HCT116 (cell line): ENCODE measurements at regions not wholly inside any gene's neighbourhood (a gene's known extent, or its start where the extent isn't known, plus 50 kb on each side); places are given as distances from the start of the nearest gene placed in this dataset.

ENCODE experiments used
- ATAC-seq: fragments of 200-7000 bp; cut with Tn5 transposase; 2 replicates; pipeline ENCODE4 v1.9.1; 2020; ENCODE audit warnings: mild to moderate bottlenecking, moderate library complexity
- BruUV-seq: library from RNA; stranded (reverse); fragments of 400-500 nt; replicated peaks from 2 replicates; lab custom pipeline; 2021; lab: Mats Ljungman, UMichigan
- CTCF ChIA-PET: fragments of 300-600 bp; sonication (Branson Sonifier 250); formaldehyde crosslinking; loops from one replicate; lab custom pipeline; 2021; ENCODE audit warnings: antibody characterized with exemption; lab: Charles Lee
- POLR2A ChIA-PET: fragments of 300-600, 350-600 bp; sonication (Branson Sonifier 250); formaldehyde crosslinking; loops from one replicate; lab custom pipeline; 2021; ENCODE audit warnings: antibody characterized with exemption; lab: Charles Lee
- RAD21 ChIA-PET, 2 experiments: fragments of 300-600 bp; sonication (Branson Sonifier 250); formaldehyde crosslinking; loops; one replicate each; lab custom pipeline; 2023; ENCODE audit warnings: low total read pairs in 2 of 2; ENCODE audit not compliant: uncharacterized antibody in 2 of 2, unreplicated experiment in 2 of 2, low non-redundant PET in 1 of 2; lab: Charles Lee
- DNase-seq: peaks from one replicate; pipeline ENCODE4 v3.0.0-alpha.2; 2010; ENCODE audit warnings: low read depth, low spot score
- H2AFZ ChIP-seq: fragments of 200-600 bp; shearing (Covaris generic), sonication (generic); 2 replicates; pipeline ENCODE4 v1.6.1; 2017; ENCODE audit warnings: low read depth, mixed run types, mixed read lengths, antibody characterized with exemption, low read length; ENCODE audit not compliant: poor library complexity, severe bottlenecking
- H3K27ac ChIP-seq: 2 replicates; pipeline ENCODE4 v1.5.1; 2012; ENCODE audit warnings: low read depth, low read length
- H3K27me3 ChIP-seq: fragments of 200-600 bp; sonication (generic); 2 replicates; pipeline ENCODE4 v1.6.1; 2016; ENCODE audit warnings: mixed run types, low read length, mixed read lengths; ENCODE audit not compliant: insufficient read depth
- H3K36me3 ChIP-seq, 2 experiments: fragments of 200-500 bp in 1 of 2; fragments of 200-600 bp in 1 of 2; sonication (Bioruptor generic) in 1 of 2; sonication (generic) in 1 of 2; 2 replicates each; pipeline versions ENCODE4 v1.5.1 to v1.6.1; 2014 to 2016; ENCODE audit warnings: low read length in 2 of 2, inconsistent platforms in 1 of 2, mixed read lengths in 1 of 2, mixed run types in 1 of 2; ENCODE audit not compliant: insufficient read depth in 2 of 2, control insufficient read depth in 1 of 2
- H3K4me1 ChIP-seq, 2 experiments: fragments of 200-600 bp in 1 of 2; sonication (generic) in 1 of 2; 2 replicates each; pipeline versions ENCODE4 v1.5.1 to v1.6.1; 2012 to 2017; ENCODE audit warnings: low read length in 2 of 2, inconsistent platforms in 1 of 2, mild to moderate bottlenecking in 1 of 2, mixed read lengths in 1 of 2, mixed run types in 1 of 2, moderate library complexity in 1 of 2; ENCODE audit not compliant: insufficient read depth in 2 of 2, control insufficient read depth in 1 of 2
- H3K4me2 ChIP-seq: fragments of 200-600 bp; sonication (generic); 2 replicates; pipeline ENCODE4 v1.6.1; 2017; ENCODE audit warnings: mixed run types, low read length, mixed read lengths
- H3K4me3 ChIP-seq, 2 experiments: fragments of 200-600 bp in 1 of 2; sonication (generic) in 1 of 2; replicated peaks in 1 of 2; 2 replicates each; pipeline ENCODE4 v1.5.1; 2011 to 2016; ENCODE audit warnings: low read length in 2 of 2, control low read depth in 1 of 2, low read depth in 1 of 2, mild to moderate bottlenecking in 1 of 2, mixed read lengths in 1 of 2, mixed run types in 1 of 2
- H3K79me2 ChIP-seq: fragments of 200-600 bp; sonication (generic); 2 replicates; pipeline ENCODE4 v1.6.1; 2017; ENCODE audit warnings: mild to moderate bottlenecking, mixed run types, low read length, moderate library complexity, mixed read lengths; ENCODE audit not compliant: insufficient read depth
- H3K9ac ChIP-seq: fragments of 200-600 bp; sonication (generic); 2 replicates; pipeline ENCODE4 v1.6.1; 2016; ENCODE audit warnings: low read length, mixed read lengths
- H3K9me2 ChIP-seq: fragments of 200-600 bp; sonication (generic), shearing (Covaris generic); 2 replicates; pipeline ENCODE4 v1.6.1; 2017; ENCODE audit warnings: mixed run types, mild to moderate bottlenecking, moderate library complexity; ENCODE audit not compliant: insufficient read depth
- H3K9me3 ChIP-seq, 2 experiments: fragments of 200-500 bp in 1 of 2; fragments of 200-600 bp in 1 of 2; sonication (Bioruptor generic) in 1 of 2; sonication (generic) in 1 of 2; 2 replicates each; pipeline ENCODE4 v1.6.1; 2014 to 2017; ENCODE audit warnings: low read length in 2 of 2, mixed read lengths in 2 of 2, inconsistent platforms in 1 of 2, low read depth in 1 of 2, mild to moderate bottlenecking in 1 of 2, mixed run types in 1 of 2, moderate library complexity in 1 of 2; ENCODE audit not compliant: control insufficient read depth in 1 of 2, insufficient read depth in 1 of 2
- H4K20me1 ChIP-seq: fragments of 200-600 bp; sonication (generic), shearing (Covaris generic); 2 replicates; pipeline ENCODE4 v1.6.1; 2017; ENCODE audit warnings: mixed run types, mild to moderate bottlenecking, moderate library complexity; ENCODE audit not compliant: insufficient read depth
- CBX3 ChIP-seq: IDR thresholded peaks from 2 replicates; pipeline ENCODE4 v1.6.1; 2012; ENCODE audit warnings: low read depth
- CEBPB ChIP-seq: IDR thresholded peaks from 2 replicates; pipeline ENCODE4 v1.6.1; 2012; ENCODE audit warnings: low read depth
- EZH2 ChIP-seq: fragments of 200-600 bp; sonication (generic); IDR thresholded peaks from 2 replicates; pipeline ENCODE4 v1.6.1; 2017; ENCODE audit warnings: antibody characterized with exemption, mixed run types
- FOSL1 ChIP-seq: IDR thresholded peaks from 2 replicates; pipeline ENCODE4 v1.6.1; 2012; ENCODE audit warnings: low read depth
- JUND ChIP-seq: IDR thresholded peaks from 2 replicates; pipeline ENCODE4 v1.6.1; 2012
- MAX ChIP-seq: IDR thresholded peaks from 2 replicates; pipeline ENCODE4 v1.6.1; 2012
- POLR2A ChIP-seq: IDR thresholded peaks from 2 replicates; pipeline ENCODE4 v1.7.0; 2011; ENCODE audit warnings: borderline replicate concordance; ENCODE audit not compliant: insufficient read depth, insufficient read length; ENCODE audit errors: extremely low read depth
- POLR2AphosphoS5 ChIP-seq: IDR thresholded peaks from 2 replicates; pipeline ENCODE4 v1.6.1; 2011; ENCODE audit warnings: mild to moderate bottlenecking, low read depth, low read length, moderate library complexity
- RAD21 ChIP-seq: IDR thresholded peaks from 2 replicates; pipeline ENCODE4 v1.6.1; 2012; ENCODE audit warnings: low read depth, mild to moderate bottlenecking
- SIN3A ChIP-seq: IDR thresholded peaks from 2 replicates; pipeline ENCODE4 v1.6.1; 2012; ENCODE audit warnings: low read depth
- SP1 ChIP-seq: IDR thresholded peaks from 2 replicates; pipeline ENCODE4 v1.6.1; 2012; ENCODE audit warnings: low read depth
- YY1 ChIP-seq: IDR thresholded peaks from 2 replicates; pipeline ENCODE4 v1.6.1; 2011; ENCODE audit warnings: low read length, low read depth, moderate library complexity, mild to moderate bottlenecking; ENCODE audit not compliant: insufficient replicate concordance; ENCODE audit errors: extremely low read depth
- ZFX ChIP-seq: fragments of 450-650 bp; IDR thresholded peaks from 2 replicates; pipeline ENCODE4 v1.6.1; 2017
- intact Hi-C: fragments of 100-400 bp; cut with micrococcal nuclease; formaldehyde crosslinking; loops from 2 replicates; pipeline ENCODE4 v1.10.0; 2022
- TF ChIP-seq, protein P1 (sequence below), 3 experiments: fragments of 200-600 bp in 1 of 3; sonication (generic) in 1 of 3; IDR thresholded peaks in 2 of 3; conservative IDR thresholded peaks in 1 of 3; 2 replicates each; pipeline ENCODE4 v1.5.1; 2012 to 2017; ENCODE audit warnings: low read depth in 2 of 3, low read length in 2 of 3, antibody characterized with exemption in 1 of 3, borderline replicate concordance in 1 of 3, control low read depth in 1 of 3, mild to moderate bottlenecking in 1 of 3, mixed read lengths in 1 of 3, mixed run types in 1 of 3, moderate library complexity in 1 of 3; ENCODE audit not compliant: insufficient read depth in 1 of 3
- TF ChIP-seq, protein P2 (sequence below): IDR thresholded peaks from 2 replicates; pipeline ENCODE4 v1.6.1; 2012; ENCODE audit warnings: low read depth

DNA sequence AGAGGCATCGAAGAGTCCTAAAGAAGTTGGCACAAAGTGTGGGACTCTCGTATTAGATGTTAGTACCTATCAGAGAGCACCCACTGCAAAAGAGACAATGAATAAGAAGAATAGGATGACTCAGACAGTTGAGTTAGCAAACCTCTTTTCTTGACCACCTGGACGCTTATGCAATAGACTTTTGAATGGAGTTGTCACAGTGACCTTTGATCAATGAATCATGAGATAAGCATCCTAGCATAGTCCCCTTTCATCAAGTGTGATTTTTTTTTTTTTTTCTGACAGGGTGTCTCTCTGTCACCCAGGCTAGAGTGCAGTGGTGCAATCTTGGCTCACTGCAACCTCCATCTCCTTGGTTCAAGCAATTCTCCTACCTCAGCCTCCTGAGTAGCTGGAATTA is 1417.9 kb upstream of the GOT2 start:
- ChIA-PET POLR2A (no interaction called here), RAD21 (no interaction called here), CTCF (no interaction called here)
- peaks cover 4 to 5% of the 10 kb centered on the region in 2 experiments; a peak in 2 of 4 replicates for H3K9me3 ChIP-seq
- no peaks in the 10 kb centered on the region for H3K79me2 ChIP-seq
- ATAC-seq (no peak), DNase-seq (no peak)
- H3K27me3 ChIP-seq, result no peaks in the 10 kb centered on the region
- no peak overlapping the region for H3K9ac ChIP-seq
- H4K20me1 ChIP-seq, result no peaks in the 10 kb centered on the region
- H3K36me3 ChIP-seq, result no peaks in the 10 kb centered on the region
- H3K4me1 ChIP-seq, result no peaks in the 10 kb centered on the region
- no peak overlapping the region for H3K4me3 ChIP-seq
- intact Hi-C loops, result no loop called here
- H3K27ac ChIP-seq, result no peak overlapping the region
- BruUV-seq, result no TSS peak
- H3K9me2 ChIP-seq, result no peaks in the 10 kb centered on the region
- TF ChIP-seq, protein P1, sequence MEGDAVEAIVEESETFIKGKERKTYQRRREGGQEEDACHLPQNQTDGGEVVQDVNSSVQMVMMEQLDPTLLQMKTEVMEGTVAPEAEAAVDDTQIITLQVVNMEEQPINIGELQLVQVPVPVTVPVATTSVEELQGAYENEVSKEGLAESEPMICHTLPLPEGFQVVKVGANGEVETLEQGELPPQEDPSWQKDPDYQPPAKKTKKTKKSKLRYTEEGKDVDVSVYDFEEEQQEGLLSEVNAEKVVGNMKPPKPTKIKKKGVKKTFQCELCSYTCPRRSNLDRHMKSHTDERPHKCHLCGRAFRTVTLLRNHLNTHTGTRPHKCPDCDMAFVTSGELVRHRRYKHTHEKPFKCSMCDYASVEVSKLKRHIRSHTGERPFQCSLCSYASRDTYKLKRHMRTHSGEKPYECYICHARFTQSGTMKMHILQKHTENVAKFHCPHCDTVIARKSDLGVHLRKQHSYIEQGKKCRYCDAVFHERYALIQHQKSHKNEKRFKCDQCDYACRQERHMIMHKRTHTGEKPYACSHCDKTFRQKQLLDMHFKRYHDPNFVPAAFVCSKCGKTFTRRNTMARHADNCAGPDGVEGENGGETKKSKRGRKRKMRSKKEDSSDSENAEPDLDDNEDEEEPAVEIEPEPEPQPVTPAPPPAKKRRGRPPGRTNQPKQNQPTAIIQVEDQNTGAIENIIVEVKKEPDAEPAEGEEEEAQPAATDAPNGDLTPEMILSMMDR (IDR thresholded peaks at IDR 0.05 in 2 of 3, conservative IDR thresholded peaks at IDR 0.05 in 1 of 3; ENCODE audit: borderline replicate concordance in 1 of 3, insufficient read depth in 1 of 3, low read depth in 2 of 3, low read length in 2 of 3), result no peak
- TF ChIP-seq YY1 (no peak), MAX (no peak), POLR2A (no peak), EZH2 (no peak), ZFX (no peak), FOSL1 (no peak), POLR2AphosphoS5 (no peak), RAD21 (no peak), JUND (no peak), SIN3A (no peak), CEBPB (no peak), CBX3 (no peak), SP1 (no peak)
- TF ChIP-seq, protein P2, sequence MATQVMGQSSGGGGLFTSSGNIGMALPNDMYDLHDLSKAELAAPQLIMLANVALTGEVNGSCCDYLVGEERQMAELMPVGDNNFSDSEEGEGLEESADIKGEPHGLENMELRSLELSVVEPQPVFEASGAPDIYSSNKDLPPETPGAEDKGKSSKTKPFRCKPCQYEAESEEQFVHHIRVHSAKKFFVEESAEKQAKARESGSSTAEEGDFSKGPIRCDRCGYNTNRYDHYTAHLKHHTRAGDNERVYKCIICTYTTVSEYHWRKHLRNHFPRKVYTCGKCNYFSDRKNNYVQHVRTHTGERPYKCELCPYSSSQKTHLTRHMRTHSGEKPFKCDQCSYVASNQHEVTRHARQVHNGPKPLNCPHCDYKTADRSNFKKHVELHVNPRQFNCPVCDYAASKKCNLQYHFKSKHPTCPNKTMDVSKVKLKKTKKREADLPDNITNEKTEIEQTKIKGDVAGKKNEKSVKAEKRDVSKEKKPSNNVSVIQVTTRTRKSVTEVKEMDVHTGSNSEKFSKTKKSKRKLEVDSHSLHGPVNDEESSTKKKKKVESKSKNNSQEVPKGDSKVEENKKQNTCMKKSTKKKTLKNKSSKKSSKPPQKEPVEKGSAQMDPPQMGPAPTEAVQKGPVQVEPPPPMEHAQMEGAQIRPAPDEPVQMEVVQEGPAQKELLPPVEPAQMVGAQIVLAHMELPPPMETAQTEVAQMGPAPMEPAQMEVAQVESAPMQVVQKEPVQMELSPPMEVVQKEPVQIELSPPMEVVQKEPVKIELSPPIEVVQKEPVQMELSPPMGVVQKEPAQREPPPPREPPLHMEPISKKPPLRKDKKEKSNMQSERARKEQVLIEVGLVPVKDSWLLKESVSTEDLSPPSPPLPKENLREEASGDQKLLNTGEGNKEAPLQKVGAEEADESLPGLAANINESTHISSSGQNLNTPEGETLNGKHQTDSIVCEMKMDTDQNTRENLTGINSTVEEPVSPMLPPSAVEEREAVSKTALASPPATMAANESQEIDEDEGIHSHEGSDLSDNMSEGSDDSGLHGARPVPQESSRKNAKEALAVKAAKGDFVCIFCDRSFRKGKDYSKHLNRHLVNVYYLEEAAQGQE, result no peak
- no peak overlapping the region for H3K4me2 ChIP-seq
- no peak overlapping the region for H2AFZ ChIP-seq
